ENCODE measurements at regions not wholly inside any gene's neighbourhood (a gene's known extent, or its start where the extent isn't known, plus 50 kb on each side); places are given as distances from the start of the nearest gene placed in this dataset.

DNA sequence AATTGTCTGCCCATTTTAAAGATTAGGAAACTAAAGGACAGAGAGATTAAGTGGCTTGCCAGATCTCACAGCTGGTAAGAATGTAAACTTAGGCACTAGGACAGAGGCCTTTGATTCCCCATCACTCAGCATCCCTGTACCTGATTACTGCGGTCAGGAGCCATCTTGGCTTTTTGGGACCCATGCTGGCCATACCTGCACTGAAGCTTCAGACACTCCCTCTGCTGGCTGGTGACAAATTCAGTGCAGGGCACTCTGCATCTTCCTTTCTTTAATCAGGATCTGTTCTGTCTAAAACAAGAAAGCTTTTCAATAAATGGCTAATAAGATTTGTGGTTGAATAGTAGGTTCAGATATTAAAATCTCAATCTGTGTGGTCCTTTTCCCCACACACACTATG, 215.5 kb upstream of the RORB start:
- no peak for FAIRE-seq

DNA sequence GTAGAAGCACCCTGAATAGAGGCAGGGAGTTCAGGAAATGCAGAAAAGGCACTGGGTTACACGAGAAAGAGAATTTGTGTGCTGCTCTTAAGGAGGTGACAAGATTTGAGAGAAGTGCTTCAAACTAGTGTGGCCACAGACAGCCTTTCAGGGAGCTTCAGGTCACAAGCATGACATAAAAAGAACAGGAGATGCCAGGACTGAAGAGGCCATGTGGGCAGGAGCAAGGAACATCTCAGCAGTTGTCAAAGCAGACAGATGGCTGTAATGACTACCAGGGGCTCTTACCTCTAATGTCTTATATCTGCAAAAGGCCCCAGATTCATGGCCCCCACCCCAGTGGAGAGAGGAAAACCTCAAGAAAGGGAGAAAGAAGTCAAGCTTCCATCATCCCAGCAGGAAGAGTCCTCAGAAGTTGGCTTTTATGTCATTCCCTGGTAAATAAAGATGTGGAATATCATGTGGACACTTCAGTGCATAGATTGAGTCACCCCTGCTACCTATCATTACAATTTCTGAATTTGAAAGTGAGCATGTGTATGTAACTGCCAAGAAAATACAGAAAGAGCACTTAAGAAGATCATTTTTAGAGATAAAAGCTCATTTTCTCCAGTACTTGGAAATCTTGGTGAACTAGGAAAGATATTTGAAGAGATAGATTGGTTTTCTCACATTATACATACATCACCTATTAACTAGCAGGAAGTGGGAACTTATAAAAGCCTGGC, 214.4 kb upstream of the RORB start:
- no peak for FAIRE-seq

DNA sequence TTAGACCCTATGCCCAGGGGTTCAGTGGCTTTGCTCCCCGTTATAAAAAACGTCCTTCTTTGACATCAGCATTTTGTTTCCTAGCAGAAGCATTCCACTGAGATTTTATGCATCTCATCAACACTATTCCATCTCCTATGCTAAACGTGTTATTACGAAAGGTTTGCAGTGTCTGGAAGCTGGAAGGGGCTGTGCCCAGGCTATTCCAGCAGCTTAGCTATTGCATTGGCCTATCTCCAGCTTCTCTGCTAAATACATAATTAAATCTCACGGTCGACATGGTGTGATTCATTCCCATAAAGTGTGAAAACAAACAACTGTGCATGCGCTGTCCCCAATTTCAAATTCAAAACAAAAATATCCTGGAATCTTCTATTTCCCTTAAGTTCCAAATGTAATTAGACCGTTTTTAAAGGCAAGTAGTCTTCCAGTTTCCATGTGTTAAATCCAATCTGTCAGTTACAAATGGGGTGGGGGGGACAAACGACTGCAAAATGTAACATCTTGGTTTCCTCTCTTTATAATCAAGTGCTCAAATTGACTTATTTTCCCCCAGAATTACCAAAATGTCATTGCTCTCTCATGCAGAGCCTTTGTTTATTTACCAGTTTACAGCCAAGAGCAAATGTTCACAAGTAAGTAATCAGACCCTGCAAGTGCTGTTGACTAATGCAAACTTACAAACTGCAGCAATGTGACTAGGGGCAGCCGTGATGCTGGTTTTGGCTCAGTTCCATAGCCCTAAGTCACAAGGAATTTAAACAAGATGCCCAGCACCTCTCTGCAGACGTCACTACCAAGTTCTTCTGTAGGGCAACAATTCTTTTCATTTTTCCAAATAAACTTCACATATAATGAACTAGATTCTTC, 212.3 kb upstream of the RORB start:
- no peak for FAIRE-seq

DNA sequence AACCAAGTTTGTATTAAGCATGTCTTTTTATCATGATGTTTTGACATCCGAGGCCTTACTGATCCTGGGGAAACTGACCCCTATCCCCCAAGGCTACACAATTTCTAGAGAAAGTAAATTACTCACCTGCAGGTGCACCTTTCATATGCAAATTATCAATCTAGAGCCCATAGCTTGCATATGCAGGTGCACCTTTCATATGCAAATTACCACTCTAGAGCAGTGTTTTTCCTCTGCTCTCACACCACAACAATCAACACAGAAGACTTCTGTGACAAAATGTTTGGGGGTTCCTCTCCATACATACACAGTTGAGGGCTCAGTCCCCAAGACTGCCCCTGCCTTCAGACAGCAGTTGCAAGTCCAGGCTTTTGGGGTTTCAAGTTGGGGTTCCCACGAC, 203.7 kb upstream of the RORB start:
- FAIRE-seq = no peak

DNA sequence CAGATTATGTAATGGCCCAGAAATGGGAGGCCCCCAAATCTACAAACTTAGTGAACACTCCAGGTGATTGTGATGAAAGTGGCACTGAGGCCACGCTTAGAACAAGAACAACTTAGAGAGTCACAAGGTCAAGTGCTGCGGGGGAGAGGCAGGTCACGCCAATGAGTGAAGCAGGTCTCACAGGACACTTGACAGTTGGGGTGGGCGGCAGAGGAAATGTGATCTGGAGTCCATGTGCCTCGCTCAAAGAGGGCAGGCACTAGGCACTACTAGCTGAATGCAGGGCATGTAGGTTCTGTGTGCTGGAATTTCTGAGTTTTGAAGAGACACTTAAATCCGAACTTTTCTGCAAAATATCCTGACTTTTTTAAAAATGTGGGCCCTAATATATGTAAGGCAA, 193.2 kb upstream of the RORB start:
- FAIRE-seq = no peak

DNA sequence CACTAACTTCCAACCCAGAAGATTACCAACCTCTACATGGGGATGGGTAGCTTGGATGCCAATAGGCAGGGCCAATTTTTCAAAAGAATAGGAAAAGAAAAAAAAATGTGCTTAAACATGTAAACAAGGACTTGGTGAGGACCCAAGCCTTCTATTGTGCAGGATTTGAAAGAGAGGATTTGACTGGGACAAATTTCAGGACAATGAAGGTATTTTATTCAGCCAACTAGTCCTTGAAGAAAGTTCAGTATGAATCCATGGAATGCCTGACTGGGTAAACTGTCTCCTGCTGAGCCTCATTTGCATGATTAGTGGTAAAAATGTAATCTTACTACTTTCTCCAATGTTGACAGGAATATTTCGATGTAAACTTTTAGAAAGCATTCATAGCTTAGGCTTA, 192.5 kb upstream of the RORB start:
- no peak for FAIRE-seq

DNA sequence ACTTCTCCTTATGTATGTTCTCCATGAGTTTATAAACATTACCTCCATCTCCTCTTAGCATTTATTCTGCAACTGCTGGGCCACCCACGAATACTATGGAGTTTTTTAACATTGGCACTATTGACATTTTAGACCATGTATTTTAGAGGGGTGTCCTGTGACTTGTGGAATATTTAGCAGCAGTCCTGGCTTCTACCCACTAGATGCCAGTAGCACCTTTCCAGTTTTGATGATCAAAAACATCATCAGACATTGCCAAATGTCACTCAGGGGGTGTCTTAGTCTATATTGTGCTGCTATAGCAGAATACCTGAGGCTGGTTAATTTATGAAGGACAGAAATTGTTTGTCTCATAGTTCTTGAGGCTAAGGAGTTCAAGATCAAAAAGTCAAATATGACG, 187.5 kb upstream of the RORB start:
- no peak for FAIRE-seq

DNA sequence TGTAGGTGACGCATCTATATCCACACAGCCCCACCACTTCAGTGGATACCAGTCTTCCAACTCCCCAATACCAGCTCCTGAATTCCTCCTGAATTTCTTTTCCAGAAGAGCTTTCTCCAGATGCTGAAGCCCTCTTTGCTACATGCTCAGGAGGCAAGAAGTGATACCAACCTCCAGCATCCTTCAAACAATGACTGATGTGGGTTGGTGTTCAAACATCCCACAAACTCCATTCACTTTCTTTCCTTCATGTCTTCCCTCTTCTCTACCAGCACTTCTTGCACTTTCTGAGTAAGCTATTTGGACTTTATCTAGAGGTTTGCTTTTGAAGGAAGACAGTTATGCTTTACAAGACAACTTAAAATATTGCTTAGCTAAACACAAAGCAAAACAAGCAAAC, 179.9 kb upstream of the RORB start:
- no peak for FAIRE-seq

DNA sequence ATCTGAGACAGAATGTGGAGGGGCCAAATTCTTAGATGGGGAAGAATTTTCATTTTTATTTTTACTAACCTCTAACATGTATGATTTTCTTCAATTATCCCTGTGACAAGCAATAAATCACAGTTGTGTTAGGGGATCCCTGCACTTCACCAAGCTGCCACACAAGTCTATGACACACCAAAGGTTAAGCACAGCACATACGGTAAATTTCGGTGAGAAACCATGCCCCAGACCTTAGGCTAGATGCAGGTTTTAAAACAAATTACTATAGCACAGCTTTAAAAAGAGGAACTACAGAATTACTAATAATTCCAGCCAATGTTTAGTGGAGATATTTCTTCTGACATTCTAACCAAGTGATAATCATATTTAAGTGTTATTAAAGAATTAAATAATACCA, 175.7 kb upstream of the RORB start:
- FAIRE-seq = no peak

DNA sequence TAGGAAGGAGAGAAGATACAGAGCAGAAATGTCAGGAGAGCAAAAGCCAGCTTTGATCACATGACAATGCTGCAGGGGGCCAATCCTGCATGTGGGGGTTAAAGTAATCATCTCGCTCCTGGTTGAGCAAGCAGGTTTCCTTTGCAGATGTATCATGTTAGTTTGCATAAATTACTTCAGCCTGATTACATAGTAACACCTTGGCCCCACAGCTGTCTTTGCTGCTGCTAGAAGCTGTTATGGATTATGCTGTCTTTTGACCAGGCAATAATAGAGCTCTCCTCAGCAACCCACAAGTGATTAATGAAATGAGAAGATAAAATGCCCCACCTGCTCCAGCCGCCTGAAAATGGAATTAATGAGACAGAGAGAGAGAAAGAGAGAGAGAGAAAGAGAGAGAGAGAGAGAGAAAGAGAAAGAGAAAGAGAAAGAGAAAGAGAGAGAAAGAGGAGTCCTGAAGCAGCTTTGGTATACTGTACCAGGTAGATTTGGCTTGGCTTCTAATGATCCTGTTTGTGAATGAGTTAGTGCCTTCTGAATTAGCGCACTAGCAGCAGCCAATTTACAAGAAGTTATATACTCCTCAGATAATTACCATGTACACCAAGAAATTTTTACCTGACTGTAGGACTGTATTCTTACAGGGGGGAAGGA, 174.3 kb upstream of the RORB start:
- no peak for FAIRE-seq

DNA sequence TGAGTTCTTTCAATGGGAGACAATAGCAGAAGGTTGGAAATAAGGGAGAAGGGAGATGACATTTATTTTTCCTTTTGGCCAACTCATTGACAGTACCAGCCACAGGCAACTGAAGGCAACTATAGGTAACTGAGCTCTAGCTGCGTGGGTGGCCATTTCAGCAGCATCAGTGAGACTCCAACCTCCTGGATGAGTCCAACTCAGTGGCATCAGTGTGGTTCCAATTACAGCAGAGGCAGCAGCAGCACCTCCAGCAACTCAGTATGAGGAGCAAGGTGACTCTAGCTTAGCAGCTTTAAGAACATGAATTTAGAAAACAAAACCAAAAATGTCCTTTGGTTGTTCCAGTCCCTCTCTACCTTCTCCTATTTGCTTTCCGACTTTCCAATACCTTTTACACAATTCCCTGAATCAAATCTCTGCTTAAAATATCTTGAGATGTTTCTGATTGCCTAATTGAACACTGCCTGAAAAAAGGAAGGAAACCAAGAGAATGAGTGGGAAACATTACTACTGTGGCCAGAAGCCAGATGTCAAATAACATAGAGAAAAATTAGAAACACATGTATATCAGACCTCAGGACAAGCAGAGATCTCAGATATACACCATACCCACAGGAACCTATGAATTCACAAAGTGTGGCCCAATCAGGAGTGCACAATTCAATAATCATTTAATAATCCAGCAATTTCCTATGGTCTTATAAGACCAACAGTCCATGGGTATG, 166.5 kb upstream of the RORB start:
- no peak for FAIRE-seq

DNA sequence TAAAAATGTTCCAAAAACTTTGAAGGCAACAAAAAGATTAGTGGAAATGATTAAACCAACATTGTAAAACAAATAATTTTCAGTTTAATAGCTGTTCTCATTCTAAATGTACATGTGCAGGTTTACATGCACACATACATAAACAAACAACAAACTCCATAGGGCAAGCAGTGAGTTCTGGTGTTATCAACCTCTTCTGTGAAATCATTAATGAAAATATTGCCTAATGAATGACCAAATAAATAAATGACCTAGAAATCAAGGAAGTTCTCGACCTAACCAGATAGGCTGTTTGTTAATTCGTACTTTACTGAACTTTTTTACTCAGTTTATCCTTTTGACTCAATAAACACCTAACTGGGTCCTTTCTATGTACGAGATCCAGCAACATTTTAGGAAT, 165.5 kb upstream of the RORB start:
- no peak for FAIRE-seq

DNA sequence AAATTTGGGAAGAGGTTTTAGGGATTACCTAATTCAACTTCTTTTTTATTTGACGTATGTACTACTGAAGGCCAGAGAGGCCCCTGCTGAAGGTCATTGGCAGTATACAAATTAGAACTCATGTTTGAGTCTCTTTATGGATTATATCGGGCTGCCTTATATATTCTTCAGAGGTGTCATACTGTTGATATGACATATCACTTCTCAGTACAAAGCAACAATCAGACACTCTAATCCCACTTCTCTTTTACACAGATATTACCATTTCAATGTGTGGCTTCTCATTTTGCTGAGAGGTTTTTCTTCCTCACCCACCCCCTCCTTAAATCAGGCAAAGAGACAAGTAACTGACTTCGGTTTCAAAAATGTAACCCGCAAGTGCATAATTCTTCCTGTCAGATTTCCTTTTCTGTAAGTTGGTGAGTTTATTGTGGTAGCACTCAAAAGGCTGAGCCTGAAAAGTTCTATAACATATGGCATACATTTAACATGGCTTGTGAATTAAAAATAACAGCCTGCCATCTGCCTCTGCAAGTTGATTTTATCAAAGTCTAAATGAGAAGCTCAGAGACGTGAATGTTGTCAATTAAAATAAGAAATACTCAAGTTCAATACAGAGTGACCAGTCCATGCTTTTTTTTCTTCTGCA, 163.6 kb upstream of the RORB start:
- FAIRE-seq = no peak

DNA sequence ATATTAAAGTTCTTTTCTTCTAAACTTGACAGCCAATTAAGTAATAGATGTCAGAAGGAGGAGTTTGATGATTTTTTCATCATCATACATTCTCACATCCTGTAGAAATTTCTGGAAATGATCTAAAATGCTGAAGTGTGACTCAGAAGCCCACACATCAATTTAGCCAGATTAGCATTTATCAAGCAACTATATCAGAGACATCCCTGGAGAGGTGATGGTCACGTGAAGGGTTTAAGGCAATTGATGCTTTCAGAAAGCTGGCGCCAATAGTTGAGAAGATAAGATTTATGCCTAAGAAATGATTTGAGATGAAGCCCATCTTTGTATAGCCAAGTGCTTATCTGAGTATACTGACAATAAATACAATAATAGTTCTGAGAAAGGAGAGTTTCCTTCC, 162.9 kb upstream of the RORB start:
- no peak for FAIRE-seq

DNA sequence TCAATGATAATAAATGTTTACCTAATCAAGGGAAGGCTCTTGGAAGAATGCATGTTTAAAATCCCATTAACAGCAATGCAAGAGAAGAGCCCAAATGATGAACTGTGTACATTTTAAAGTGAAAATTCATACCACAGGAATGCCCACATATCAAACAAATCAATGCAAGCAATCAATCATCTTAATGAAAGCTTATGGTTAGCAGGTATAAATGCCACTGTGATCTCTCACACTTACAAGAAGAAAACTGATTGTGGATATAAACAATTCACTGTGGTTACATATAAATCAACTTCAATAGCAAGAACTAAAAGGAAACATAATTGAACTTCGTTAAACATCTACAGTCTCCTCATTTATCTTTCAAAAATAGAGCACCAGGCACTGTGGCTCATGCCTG, 161.0 kb upstream of the RORB start:
- FAIRE-seq = no peak

DNA sequence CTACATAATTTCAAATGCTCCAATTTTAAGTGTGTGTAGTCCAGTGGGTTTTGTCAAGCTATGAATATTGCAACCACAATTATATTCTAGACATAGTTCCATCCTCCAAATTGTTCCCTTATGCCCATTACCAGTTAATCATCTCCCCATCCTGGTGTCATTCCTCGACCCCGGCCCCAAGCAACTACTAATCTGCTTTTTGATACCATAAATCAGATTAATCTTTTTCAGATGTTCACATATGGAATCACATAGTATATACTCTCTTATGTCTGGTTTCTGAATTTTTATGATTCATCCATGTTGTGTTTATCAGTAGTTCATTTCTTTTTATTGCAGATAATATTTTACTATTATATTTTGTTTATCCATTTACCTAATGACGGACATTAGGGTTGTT, 148.4 kb upstream of the RORB start:
- FAIRE-seq = no peak

DNA sequence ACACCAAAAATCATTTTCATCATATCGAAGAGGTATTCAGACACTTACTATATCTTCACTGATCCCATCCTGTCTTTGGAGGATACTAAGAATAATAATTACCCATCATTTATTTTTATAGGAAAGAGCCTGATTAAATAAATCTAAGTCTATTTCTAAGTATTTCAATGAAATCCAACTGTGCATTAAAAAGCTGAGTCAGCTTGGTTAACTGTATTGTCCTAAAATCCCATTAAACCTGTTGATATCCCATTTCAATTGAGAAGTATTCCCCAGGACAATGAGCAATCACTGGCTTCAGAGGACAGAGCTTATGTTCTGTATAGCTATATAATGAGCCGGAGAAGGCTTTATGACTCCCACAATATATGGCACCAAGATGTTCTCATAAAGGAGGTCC, 142.0 kb upstream of the RORB start:
- FAIRE-seq = no peak

DNA sequence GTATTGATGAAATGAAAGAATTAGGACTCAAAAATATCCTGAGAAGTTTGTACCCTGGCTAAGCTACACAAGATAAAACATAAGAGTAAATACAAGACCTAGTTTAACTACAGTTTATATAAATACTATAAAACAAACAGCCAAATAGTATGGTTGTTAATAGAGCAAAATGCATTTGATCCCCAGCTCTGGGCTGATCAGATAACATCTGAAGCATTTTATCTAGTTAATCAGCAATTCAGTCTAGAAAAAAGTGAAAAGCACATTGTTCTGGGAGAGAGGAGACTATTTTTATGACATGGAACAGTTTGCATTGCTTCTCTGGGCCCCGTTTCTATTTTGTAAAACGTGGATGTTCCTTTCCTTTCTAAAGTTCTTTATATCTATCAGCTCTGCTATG, 139.6 kb upstream of the RORB start:
- FAIRE-seq = no peak

DNA sequence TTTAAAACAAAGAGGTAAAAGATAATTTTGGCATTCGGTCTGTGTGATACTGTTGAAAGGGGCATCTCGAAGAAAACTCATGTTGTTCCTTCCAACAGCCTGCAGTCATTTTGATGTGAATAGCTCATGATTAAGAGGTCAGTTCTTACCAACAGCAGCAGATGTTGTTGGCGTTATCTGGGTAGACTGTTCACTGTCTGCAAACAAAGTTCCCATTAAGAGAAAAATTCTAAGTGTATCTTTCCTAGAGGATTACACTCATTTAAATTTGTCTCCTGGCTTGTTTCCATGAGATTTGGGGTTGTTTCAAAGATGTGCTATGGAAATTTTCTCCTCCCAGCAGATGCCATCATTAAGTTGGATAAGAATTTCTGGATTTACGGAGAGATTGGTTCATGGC, 138.2 kb upstream of the RORB start:
- FAIRE-seq = no peak

DNA sequence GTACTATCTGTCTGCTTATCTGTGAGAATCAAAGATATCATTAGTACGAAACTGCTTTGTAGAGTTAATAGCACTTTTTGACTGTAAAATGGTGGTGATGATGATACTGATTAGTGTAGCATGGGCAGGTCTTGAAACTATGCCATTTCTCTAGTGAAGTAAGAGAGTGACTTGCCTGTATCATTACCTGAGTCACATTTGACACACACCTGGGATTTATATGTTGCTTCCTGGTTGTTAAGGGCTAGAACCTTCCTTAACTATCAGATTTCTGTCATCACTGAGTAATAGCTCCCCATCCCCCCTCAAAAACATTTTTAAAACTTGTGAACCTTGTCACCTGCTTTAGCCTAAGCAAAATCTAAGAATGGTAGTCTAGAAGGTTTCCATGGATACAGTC, 135.6 kb upstream of the RORB start:
- no peak for FAIRE-seq

DNA sequence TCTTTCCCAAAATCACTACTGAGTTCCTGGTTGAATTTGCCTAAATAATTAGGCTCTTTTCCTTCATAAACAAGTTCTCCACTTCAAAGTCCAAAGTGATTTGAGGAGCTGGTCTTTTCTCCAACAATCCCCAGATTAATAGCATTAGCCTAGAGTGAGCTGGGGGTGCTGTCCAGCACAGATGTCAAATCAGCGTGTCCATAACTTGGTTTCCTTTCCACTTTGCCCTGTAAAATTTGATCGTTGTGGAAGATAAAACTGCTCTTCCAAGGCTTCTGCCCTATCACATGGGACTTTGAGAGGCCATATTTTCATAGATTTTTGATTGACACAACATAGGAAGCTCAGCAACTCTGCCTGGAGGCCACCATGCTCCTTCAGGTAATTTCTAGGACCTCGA, 134.7 kb upstream of the RORB start:
- FAIRE-seq = no peak

DNA sequence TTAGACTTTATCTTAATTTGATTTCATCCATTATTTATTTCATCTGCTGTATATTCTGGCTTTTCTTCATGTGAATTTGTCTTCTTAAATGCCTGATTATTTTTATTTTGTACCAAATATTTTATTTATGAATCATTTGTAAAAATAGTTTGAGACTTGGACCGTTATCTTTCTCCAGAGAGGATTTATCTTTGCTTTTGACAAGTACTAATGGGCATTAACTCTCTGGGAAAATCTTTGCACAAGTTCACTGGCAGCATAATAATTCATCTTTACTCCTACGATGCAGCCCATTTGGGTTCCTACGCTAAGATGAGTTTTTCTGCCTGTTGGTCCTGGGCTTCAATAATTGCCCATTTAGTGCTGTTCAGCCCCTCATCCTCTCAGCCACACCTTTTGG, 131.0 kb upstream of the RORB start:
- FAIRE-seq = no peak

DNA sequence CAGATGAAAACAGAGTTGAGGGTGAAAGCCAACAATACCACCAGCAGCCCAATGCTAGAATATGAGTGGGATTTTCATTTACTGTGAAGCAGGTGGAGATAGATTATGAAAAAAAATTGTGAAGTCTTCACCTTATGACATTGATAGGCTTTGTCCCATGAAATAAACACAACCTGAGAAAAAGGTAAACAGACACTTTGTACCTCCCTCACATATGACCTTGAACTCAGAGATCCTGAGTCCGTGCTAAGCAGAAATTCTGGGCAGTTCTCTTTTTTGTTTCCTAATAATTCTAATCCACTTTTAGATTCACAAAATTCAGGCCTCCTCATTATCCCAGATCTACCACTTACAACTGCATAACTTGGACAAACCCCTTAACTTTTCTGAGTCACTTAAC, 127.3 kb upstream of the RORB start:
- FAIRE-seq = no peak
